T-helper 9 cell (primary cell): ENCODE measurements at regions not wholly inside any gene's neighbourhood (a gene's known extent, or its start where the extent isn't known, plus 50 kb on each side); places are given as distances from the start of the nearest gene placed in this dataset.
"Not testable (repeated sequence)": the region's sequence is repeated elsewhere in the genome, so short reads cannot be mapped to it uniquely, and the experiment has no call there.

Experiments used
- DNase-seq: peaks from one replicate; pipeline ENCODE4 v3.0.0-alpha.2; 2020

- DNase-seq = no peak
Measured at GRCh38 chr16:51231702-51232101, 80.6 kb upstream of the SALL1 start.

GRCh38 chr16:51230035-51230434, 79.0 kb upstream of the SALL1 start:
- not testable (repeated sequence) for DNase-seq

DNA sequence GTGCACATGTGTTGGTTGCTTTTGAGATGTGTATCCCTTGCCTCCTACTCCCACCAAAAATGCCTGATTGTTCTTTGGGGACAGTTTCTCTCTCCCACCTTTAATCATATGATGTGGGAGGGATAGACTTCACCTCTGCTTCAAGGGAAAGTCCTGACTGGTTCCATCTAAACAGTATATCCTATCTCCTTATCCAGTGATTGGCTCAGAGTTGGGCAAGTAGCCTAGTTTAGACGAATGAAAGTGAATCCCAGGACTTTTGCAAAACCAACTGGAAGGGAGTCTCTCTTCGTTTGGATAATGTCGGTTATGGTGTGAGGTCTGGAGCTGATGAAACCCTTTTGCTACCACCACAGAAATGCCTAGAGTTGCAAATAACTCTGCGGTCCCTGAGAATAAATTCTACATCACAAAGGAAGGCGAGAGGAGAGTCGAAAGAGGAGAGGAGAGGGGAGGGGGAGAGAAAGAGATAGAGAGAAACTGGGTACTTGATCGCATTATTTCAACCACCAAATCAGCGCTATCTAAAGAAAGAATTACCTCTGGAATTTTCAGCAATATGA, 77.1 kb upstream of the SALL1 start:
- no peak for DNase-seq

- no peak for DNase-seq
Measured at GRCh38 chr16:51225878-51226277, 74.8 kb upstream of the SALL1 start.

DNA sequence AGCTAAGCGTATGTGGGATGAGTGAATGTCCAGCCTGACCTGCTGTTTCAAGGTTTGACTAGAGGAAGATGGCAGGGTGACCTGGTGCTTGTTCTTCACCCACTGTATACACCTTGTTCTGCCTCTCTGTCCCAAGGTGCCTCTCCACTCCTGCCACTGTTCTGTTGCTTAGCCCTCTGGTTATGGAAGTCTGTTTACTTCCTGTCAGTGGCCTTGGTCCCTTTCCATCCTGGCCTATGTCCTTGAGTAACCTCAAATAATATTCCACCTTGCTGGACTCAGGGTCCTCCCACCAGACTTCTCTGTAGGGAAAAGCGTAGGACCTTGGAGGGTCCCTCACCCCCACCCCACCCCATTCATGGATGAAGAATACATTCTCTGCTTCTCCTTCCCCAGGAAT, 73.2 kb upstream of the SALL1 start:
- no peak for DNase-seq

- DNase-seq = no peak
Measured at GRCh38 chr16:51222016-51222415, 70.9 kb upstream of the SALL1 start.

GRCh38 chr16:51211148-51211547, 60.1 kb upstream of the SALL1 start:
- no peak for DNase-seq

DNA sequence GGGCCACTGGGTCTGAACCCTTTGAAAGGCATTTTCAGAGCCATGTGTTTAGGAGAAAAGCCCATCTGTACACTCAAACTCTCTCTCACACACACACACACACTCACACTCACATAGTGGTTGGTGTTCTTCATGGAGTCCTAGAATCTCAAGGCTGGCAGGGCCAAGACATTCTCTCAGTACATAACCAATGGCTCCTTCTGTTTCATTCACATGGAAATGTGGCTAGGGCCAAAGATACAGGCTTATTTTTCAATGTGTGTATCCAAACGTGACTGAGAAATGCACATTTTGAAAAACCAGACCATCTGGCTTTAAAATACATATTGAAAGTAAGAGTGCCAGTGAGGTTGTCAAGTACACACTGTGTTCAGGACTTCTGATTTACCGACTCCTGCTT, 59.0 kb upstream of the SALL1 start:
- no peak for DNase-seq

- no peak for DNase-seq
Measured at GRCh38 chr16:51201604-51202003, 50.5 kb upstream of the SALL1 start.
